COLO668 (cell line): ENCODE measurements at regions not wholly inside any gene's neighbourhood (a gene's known extent, or its start where the extent isn't known, plus 50 kb on each side); places are given as distances from the start of the nearest gene placed in this dataset.

ENCODE experiments used
- DNase-seq: peaks from one replicate; lab custom pipeline; 2025; ENCODE audit not compliant: unreplicated experiment; lab: John Stamatoyannopoulos, UW

GRCh38 chr6:22668307-22668706 lies 98.9 kb downstream of the HDGFL1 start:
- no peak for DNase-seq

GRCh38 chr6:22668717-22669116 lies 99.4 kb downstream of the HDGFL1 start:
- DNase-seq = no peak

DNA sequence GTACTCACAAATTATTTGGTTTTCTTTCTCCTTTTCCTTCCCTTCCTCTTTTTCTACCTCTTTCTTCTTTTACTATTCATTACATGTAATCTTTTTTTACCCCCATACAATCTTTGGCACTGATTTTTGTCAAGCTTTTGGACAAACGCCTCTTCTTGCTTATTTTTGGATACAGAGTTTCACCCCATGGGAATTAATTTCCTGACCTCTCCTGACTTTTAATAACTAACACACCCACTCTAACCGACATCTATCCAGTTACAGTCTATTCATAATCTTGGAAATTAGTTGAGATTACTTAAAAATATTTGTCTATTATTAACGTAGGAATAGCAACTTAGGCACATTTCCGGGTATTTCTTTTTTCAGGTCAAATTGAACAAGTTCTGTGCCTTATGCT lies 101.2 kb downstream of the HDGFL1 start:
- DNase-seq = no peak

DNA sequence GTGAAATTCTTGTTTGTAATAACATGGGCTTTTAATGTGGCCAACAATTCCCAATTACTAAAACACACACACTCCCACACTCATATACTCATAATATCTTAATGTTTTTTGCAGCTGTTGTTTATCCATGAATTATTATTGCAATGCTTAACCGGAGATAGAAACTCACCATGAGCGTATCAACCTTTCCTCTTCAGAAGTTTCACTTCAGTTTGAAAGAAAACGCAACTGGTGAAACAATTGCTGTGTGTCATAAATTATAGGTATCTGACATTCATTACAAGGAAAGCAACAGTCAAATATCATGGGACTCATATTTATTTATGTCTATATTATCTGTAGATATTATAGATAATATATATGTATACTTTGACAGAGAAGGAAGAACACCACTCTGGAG lies 104.1 kb downstream of the HDGFL1 start:
- no peak for DNase-seq

- no peak for DNase-seq
Measured at GRCh38 chr6:22680950-22681349, 111.6 kb downstream of the HDGFL1 start.

GRCh38 chr6:22681761-22682160 lies 112.4 kb downstream of the HDGFL1 start:
- DNase-seq = peak; percentile 1

DNA sequence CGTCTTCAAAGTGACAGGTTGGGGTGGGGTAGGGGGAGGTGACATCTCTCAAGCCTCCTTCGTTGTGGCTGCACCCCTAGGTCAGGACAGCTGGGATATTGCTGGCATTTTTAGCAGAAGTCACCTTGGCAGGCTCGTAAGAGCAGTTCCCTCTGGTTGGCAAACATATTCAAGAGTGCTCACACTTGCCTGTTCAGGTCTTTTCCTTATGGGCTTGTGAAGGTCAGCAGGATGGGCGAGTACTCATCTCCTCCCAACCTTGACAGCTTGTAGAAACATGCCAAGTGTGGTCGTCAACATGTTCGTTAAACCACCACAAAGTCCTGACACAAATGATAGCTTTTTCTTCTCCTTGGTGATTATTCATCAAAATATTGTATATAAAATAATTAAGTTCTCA lies 113.6 kb downstream of the HDGFL1 start:
- no peak for DNase-seq

GRCh38 chr6:22690446-22690845 lies 121.1 kb downstream of the HDGFL1 start:
- DNase-seq = no peak

GRCh38 chr6:22694092-22694724 lies 124.8 kb downstream of the HDGFL1 start:
- no peak for DNase-seq

- DNase-seq = no peak
Measured at GRCh38 chr6:22696481-22696880, 127.1 kb downstream of the HDGFL1 start.

GRCh38 chr6:22697306-22697705 lies 127.9 kb downstream of the HDGFL1 start:
- no peak for DNase-seq

- no peak for DNase-seq
Measured at GRCh38 chr6:22699151-22699550, 129.8 kb downstream of the HDGFL1 start.

GRCh38 chr6:22706651-22707050 lies 137.3 kb downstream of the HDGFL1 start:
- DNase-seq = no peak

DNA sequence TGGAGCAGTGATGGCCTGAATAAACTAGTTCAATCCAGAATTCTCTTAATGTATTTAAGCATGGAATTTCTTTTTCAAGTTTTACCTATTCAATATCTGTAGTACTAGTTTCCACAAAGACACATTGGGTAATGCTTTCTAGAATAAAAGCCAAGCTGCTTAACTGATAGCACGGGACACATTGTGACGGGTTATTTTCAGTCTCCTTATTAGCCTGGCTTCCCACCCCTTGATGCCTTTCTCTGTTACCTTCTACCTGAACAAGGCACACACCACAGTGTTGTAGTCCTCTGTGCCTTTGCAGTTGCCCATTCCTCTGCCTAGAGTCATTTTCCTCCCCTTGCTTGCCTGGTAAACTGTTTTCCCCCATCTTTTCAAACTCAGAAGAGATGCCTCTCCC lies 139.1 kb downstream of the HDGFL1 start:
- no peak for DNase-seq

- no peak for DNase-seq
Measured at GRCh38 chr6:22709803-22710202, 140.4 kb downstream of the HDGFL1 start.

DNA sequence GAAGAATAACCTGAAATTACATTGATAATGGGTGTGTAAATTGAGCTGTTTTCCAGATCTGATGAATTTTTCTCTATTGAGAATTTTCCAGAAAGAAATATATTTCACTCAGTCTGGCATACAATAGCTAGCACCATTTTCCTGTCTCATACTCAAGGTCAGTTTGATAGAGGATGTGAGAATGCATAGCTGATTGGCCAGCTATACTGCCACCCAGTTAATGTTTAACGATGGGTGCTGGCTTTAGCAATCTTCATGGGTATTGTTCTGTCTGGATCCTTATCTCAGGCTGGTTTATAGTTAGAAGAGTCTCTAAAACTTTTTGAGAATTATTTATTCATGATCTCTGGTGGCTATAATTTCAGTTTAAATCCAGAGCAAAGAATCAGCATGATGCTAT lies 147.4 kb downstream of the HDGFL1 start:
- no peak for DNase-seq

DNA sequence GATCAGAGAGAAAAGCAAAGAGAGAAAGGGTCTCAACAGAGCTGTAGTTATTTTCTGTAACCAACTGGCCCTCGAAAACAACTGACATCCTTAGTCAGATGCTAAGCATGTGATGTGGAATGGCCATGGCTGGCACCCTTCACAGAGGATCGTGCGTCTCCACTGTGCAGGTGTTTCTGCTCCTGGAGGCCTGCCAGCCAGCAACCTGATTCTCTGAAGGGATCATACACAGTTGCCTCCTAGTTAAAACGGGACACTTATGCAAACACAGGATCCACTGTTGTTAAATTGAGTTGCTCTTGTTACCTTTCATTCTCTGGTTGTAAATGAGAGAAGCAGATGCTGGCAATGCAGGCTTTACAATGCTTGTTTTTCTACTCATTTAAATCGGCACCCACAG lies 148.5 kb downstream of the HDGFL1 start:
- peak; percentile 87 for DNase-seq

DNA sequence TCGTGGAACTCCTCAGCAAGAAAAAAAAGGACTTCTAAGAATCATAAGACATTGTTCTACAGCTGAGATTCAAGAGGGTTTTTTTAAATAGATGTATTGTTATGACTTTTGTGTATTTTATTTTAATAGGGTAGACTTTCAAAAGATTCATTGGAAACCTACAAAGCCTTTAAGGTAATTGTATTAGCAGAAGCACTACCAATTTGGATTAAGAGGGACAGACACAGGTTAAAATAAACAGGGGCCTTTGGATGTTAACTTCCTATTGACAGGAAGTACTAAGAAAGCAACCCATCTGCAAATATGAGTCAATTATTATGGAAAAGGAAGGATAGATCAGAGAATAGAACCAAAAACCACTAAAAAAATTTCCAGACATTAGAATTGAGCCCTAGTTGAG lies 153.5 kb downstream of the HDGFL1 start:
- no peak for DNase-seq

- no peak for DNase-seq
Measured at GRCh38 chr6:22726966-22727365, 157.6 kb downstream of the HDGFL1 start.

DNA sequence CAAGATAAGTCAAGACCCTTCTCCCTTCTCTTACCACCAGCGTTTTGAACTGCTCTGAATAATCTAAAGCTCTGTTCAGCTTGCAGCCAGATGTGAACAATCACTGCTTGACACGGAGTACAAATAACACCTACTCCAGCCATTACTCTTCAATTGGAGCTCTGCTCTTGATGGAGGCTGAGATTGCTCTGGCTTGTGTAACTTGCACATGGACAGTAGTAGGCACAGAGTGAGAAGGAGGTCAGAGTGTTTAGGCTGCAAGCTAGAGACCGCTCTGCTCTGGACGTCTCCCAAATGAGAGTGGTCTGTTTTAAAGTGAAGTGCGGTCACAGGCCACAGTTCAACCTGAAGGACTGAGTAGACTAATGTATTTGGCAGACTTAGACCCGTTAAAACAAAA lies 158.3 kb downstream of the HDGFL1 start:
- DNase-seq = no peak

- no peak for DNase-seq
Measured at GRCh38 chr6:22732176-22732970, 163.0 kb downstream of the HDGFL1 start.

- no peak for DNase-seq
Measured at GRCh38 chr6:22736740-22737139, 167.4 kb downstream of the HDGFL1 start.

DNA sequence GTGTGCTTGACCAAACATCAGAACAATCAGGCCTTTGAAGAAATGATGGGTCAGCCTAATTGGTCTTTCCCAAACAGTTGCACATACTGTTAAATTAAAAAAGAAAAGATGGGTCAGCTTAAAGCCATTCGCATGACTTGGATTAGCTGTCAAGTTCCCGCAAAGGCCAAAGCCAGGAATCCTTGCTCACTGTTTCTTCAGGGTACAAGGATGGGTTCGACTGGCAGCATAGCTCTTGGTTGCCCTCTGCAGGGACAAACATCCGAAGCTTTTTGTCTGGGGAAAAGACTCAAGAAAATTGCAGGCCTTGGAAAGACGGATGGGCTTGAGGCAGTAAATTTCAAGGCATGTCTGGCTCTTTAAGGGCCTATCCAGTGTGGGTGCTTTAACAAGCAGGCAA lies 168.0 kb downstream of the HDGFL1 start:
- peak; percentile 5 for DNase-seq
